Activated T-helper 1 cell treated with anti-CD3 and anti-CD28 coated beads, Interleukin-12 subunit alpha, Interleukin-12 subunit beta, Interleukin-2, Interleukin-4 antibody, amounts not matched to agents 30 ng/mL and 10 ng/mL and 1 ng/mL, durations not matched to agents 14 hours and 24 hours and 36 hours (primary cell): ENCODE measurements at regions not wholly inside any gene's neighbourhood (a gene's known extent, or its start where the extent isn't known, plus 50 kb on each side); places are given as distances from the start of the nearest gene placed in this dataset.

Experiments
- DNase-seq: peaks from one replicate; pipeline ENCODE4 v3.0.0; 2021; ENCODE audit warnings: low spot score
- H3K27ac Mint-ChIP-seq: one replicate; pipeline ENCODE4 v1.8.0; 2021; ENCODE audit warnings: mild to moderate bottlenecking, mixed read lengths
- H3K27me3 Mint-ChIP-seq: one replicate; pipeline ENCODE4 v1.8.0; 2022; ENCODE audit warnings: mild to moderate bottlenecking, moderate library complexity, mixed read lengths; ENCODE audit not compliant: insufficient read depth
- H3K36me3 Mint-ChIP-seq: one replicate; pipeline ENCODE4 v1.8.0; 2021; ENCODE audit warnings: low read depth, mixed read lengths
- H3K4me1 Mint-ChIP-seq: one replicate; pipeline ENCODE4 v1.8.0; 2021; ENCODE audit warnings: low read depth, mixed read lengths
- H3K4me3 Mint-ChIP-seq: one replicate; pipeline ENCODE4 v1.8.0; 2021; ENCODE audit warnings: mild to moderate bottlenecking, moderate library complexity, mixed read lengths
- H3K9me3 Mint-ChIP-seq: one replicate; pipeline ENCODE4 v1.8.0; 2021; ENCODE audit warnings: mixed read lengths
- intact Hi-C: fragments of 100-400 bp; cut with micrococcal nuclease; formaldehyde crosslinking; loops from one replicate; pipeline ENCODE4 v1.15.1; 2024

DNA sequence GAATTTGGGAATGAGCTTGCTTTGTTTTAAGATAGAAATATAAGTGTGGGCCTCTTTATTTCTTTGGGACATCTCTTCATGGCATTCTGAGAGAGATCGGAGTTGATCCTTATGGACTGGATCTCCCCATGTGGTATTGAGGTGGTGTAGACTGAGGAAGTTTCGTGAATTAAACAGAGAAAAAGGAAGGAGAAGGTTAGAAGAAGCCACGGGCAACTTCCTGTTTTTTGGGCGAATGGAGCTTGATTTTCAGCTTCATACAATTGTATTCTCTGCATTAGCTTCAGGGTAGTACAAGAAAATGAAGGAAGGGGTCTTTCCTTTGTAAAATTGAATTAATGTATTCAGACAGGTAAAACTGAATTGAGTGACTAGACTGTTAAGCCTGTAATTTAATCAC is 70.5 kb upstream of the HMHB1 start:
- H3K4me3 Mint-ChIP-seq = no peak overlapping the region
- no peak overlapping the region for H3K27ac Mint-ChIP-seq
- intact Hi-C loops = no loop called here
- H3K4me1 Mint-ChIP-seq = peaks cover 7% of the 10 kb centered on the region
- no peaks in the 10 kb centered on the region for H3K9me3 Mint-ChIP-seq
- H3K27me3 Mint-ChIP-seq = peaks cover 8% of the 10 kb centered on the region
- no peaks in the 10 kb centered on the region for H3K36me3 Mint-ChIP-seq
- DNase-seq = no peak

DNA sequence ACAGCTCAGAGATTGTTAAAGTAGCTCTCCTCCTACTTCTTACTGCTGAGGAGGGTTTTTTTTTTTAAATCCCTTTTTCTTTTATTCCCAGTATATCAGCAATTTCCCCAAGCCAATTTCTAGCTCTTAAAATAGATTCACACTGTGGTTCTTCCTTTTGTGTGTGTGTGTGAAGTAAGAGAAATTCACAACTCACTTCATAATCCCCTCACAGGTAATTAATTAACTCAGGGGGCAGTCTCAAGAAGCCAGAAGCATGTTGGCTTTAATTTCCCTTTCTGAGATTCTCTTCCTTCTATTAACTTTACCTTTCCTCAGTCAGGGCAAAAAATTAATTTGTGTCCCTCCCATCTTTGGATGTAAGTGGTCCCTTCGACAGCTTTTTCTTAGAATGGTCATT is 71.0 kb upstream of the HMHB1 start:
- DNase-seq = no peak
- no peak overlapping the region for H3K27ac Mint-ChIP-seq
- H3K9me3 Mint-ChIP-seq = no peaks in the 10 kb centered on the region
- no peaks in the 10 kb centered on the region for H3K36me3 Mint-ChIP-seq
- H3K4me3 Mint-ChIP-seq = no peak overlapping the region
- intact Hi-C loops = no loop called here
- peaks cover 8% of the 10 kb centered on the region for H3K27me3 Mint-ChIP-seq
- H3K4me1 Mint-ChIP-seq = peaks cover 7% of the 10 kb centered on the region

DNA sequence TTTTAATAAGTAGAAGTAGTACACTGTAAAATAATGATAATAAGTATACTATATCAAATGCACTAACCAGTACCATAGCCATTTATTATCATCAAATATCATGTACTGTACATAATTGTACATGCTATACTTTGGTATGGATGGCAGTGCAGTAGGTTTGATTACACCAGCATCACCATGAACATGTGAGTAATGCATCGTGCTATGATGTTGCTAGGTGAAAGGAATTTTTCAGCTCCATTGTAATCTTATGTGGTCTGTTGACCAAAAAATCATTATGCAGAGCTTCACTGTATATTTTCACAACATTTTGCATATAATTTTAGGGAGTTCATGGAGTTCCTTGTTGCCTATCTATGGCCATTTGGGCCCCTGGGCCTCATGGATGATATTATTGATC is 72.2 kb upstream of the HMHB1 start:
- Mint-ChIP-seq H3K9me3 (no peaks in the 10 kb centered on the region), H3K4me1 (peaks cover 7% of the 10 kb centered on the region), H3K27me3 (peaks cover 8% of the 10 kb centered on the region), H3K27ac (no peak overlapping the region), H3K36me3 (no peaks in the 10 kb centered on the region), H3K4me3 (no peak overlapping the region)
- intact Hi-C loops = no loop called here
- no peak for DNase-seq

DNA sequence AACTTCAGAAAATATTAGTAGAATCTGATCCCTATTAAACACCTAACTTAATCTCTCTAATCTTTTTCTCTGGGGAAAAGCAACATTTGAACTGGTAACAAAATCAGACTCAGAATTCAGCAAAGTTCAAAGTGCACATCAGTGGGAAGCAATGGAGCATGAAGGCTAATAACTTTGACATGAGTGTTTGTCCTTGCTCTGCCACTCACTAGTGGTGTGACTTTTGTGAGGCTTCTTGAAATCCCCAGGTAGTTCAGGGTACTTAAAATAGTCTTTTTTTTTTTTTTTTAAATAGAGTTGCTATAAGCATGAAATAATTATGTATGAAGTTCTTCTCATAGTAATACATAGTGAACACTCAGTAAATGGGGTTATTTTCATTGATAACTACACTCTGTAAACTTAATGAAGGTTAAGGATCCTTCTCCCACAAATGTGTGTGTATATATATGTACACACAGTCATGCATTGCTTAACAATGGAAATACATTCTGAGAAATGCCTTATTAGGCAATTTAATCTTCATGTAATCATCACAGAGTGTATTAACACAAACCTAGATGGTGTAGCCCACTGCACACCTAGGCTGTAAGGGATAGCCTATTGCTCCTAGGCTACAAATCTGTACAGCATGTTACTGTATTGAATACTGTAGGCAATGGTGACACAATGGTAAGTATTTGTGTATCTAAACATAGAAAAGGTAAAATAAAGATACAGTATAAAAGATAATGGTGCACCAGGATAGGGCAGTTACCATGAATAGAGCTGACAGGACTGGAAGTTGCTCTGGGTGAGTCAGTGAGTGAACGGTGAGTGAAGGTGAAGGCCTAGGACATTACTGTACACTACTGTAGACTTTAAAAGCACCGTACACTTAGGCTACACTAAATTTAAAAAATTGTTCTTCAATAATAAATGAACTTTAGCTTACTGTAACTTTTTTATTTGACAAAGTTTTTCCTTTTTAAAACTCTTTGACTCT is 73.3 kb upstream of the HMHB1 start:
- Mint-ChIP-seq H3K36me3 (no peaks in the 10 kb centered on the region), H3K9me3 (no peaks in the 10 kb centered on the region), H3K27me3 (peaks cover 6% of the 10 kb centered on the region), H3K4me1 (peaks cover 7% of the 10 kb centered on the region), H3K27ac (no peak overlapping the region), H3K4me3 (no peak overlapping the region)
- DNase-seq = no peak
- intact Hi-C loops = no loop called here

DNA sequence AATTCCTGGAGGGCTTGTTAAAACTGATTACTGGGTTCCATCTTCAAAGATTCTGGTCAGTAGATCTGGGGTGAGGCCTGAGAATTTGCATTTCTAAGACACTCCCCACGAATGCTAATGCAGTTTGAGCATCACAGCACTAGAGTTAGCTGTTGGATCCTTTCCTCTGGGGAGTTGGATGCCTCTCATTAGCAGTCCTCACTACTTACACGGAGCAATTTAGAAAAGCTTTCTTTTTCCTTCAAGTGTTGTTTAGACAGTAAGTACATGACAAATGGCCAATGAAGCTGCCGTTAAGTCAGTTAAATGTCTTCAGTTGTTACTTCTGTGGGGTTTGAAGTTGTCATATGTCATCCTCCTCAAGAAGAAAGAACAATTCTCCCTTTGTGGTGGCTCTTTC is 74.9 kb upstream of the HMHB1 start:
- peaks cover 7% of the 10 kb centered on the region for H3K4me1 Mint-ChIP-seq
- no peak overlapping the region for H3K4me3 Mint-ChIP-seq
- H3K27me3 Mint-ChIP-seq = peaks cover 8% of the 10 kb centered on the region
- no peaks in the 10 kb centered on the region for H3K9me3 Mint-ChIP-seq
- DNase-seq = no peak
- no peak overlapping the region for H3K27ac Mint-ChIP-seq
- H3K36me3 Mint-ChIP-seq = no peaks in the 10 kb centered on the region
- intact Hi-C loops = no loop called here

DNA sequence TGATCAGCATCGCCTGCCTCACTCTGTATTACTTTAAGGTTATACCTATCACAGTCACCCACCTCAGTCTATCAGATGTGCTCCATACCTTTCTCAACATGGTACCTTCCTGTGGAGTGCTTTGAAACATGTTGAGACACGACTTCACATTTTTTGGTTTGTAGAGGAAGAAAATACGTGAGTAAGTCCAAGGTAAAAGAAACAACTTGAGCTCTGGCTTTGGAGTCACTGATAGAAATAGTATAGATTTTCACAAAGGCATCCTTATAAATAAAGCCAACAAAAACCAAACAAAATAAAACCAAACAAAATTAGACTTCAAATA is 77.5 kb upstream of the HMHB1 start:
- Mint-ChIP-seq H3K4me1 (no peaks in the 10 kb centered on the region), H3K27ac (no peak overlapping the region), H3K36me3 (no peaks in the 10 kb centered on the region), H3K27me3 (peaks cover 8% of the 10 kb centered on the region), H3K4me3 (no peak overlapping the region), H3K9me3 (peaks cover under 1% of the 10 kb centered on the region)
- DNase-seq = no peak
- intact Hi-C loops = no loop called here

DNA sequence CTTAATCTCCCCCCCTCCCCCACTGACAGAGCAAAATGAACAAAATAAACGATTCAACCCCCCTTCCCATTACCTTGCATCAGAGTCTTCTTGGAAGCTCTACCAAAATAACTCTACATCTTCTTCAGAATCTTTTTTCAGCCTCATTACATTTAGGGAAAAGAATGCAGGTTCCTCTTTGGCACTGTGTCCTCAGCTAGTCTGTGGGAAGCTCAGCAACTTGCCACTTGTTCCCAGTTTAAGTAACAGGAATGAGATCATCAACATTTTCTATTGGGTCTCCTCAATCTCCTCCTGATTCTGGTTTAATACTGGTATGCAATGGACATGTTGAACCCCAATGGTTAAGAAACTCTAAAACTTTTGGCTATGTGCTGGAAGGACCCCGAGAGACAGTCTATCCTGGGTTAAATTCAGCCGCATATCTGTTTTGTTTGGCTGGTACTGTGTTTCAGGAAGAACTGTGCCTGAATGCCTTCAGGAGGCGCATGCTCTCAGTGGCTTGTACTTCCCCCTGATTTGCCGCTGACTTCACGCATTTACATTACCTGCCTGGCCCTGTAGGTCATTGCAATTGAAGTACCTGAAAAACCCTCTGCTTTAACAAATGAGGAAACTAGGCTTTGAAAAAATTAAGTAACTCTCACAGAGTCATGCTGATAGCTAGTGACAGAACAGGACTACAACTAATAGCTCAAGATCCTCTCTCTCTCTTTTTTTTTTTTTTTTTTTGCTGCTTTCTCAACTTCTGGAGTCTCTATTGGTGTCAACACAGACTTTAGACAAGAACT is 78.1 kb upstream of the HMHB1 start:
- Mint-ChIP-seq H3K9me3 (peaks cover 5% of the 10 kb centered on the region), H3K36me3 (no peaks in the 10 kb centered on the region), H3K4me3 (no peak overlapping the region), H3K4me1 (no peaks in the 10 kb centered on the region), H3K27ac (no peak overlapping the region), H3K27me3 (peaks cover 8% of the 10 kb centered on the region)
- no peak for DNase-seq
- intact Hi-C loops = no loop called here

DNA sequence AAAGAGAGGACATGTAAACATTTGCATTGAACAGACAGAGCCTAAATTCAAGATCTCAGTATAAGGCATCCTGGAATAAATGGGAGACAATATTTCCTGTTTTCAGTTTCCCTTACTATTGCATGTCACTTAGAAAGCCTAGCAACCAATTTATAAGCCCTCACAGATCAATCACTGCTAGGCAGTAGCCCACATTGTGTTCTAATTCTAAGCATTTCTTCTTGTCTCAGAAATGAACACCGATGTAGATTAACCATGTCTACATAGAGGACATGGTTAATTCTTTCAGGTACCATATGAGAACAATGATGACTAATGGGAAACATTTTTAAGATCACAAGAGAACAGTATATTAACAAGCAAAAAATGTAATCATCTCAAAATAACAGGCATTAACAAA is 79.6 kb upstream of the HMHB1 start:
- peaks cover 5% of the 10 kb centered on the region for H3K9me3 Mint-ChIP-seq
- no peak overlapping the region for H3K4me3 Mint-ChIP-seq
- peaks cover 5% of the 10 kb centered on the region for H3K27me3 Mint-ChIP-seq
- no peaks in the 10 kb centered on the region for H3K4me1 Mint-ChIP-seq
- H3K27ac Mint-ChIP-seq = no peak overlapping the region
- H3K36me3 Mint-ChIP-seq = no peaks in the 10 kb centered on the region
- no peak for DNase-seq
- intact Hi-C loops = no loop called here

DNA sequence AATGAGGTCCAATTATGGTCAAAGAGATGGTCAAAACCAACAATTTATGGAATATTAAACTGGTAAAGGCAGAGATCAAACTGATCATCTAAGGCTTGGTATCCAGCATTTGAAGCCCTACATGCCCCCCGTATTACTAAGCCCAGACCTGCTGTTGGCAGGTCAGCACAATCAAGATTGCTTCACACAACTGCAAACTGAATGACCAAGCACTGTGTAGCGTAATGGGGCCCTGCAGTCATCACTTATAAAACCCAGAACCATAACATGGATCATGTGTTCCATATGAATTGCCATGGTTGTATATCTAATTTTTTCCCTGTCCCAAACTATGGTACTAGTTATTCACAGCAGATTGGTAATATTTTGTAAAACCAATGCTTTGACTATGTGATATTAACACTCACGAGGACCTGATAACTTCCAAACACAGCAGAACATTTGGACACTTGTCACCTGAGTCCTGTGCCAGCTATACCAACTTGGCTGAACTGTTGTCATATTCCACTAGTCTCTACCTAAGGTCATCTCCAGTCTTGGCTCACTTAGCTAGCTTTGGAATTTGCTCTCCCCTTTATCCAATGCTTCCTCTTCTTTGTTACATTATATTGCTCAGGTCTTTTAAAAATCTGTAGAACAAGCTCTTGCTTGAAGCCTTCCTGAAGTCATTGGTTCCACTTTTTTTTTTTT is 81.7 kb upstream of the HMHB1 start:
- DNase-seq = no peak
- Mint-ChIP-seq H3K27ac (no peak overlapping the region), H3K27me3 (peaks cover 3% of the 10 kb centered on the region), H3K36me3 (peaks cover 2% of the 10 kb centered on the region), H3K9me3 (peaks cover 11% of the 10 kb centered on the region), H3K4me1 (no peaks in the 10 kb centered on the region), H3K4me3 (no peak overlapping the region)
- intact Hi-C loops = no loop called here

DNA sequence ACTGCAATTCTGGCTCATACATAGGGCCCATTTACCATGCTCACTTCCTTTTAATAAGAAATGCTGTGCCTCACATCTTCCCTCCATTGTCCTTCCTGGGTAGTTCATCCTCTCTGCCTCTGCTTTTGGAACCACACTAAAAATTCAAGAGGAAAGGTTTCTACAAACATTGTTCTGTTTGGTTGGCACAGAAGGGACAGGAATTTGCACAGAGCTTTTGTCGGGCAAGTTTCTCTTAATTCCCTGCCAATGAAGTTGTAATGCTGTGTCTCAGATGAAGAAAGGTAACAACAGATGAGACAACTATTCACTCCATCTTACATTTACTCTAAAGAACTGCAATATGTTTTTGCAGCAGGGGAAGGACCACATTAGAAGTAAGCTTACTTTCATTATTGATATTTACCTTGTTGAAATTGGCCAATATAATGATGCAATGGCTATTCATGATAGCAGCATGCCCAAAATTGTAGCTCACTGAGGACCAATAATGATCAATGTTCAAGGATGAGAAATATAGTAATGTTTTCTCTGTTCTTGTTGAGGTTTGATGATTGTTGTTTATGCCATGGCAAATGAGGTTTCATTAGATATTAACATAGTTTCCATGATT is 82.5 kb upstream of the HMHB1 start:
- Mint-ChIP-seq H3K4me3 (no peak overlapping the region), H3K36me3 (peaks cover 2% of the 10 kb centered on the region), H3K27ac (no peak overlapping the region), H3K9me3 (peaks cover 19% of the 10 kb centered on the region), H3K4me1 (no peaks in the 10 kb centered on the region), H3K27me3 (peaks cover 3% of the 10 kb centered on the region)
- DNase-seq = no peak
- intact Hi-C loops = no loop called here

DNA sequence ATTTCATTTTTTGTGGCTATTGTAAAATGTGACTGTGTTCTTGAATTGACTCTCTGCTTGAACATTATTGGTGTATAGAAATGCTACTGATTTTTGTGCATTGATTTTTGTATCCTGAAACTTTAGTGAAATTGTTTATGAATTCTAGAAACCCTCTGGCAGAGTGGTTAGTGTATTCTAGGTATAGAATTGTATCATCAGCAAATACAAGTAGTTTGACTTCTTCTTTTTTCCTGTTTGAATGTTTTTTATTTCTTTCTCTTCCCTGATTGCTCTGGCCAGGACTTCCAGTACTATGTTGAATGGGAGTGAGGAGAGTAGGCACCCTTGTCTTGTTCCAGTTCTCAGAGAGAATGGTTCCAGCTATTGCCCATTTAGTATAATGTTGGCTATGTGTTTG is 88.8 kb upstream of the HMHB1 start:
- Mint-ChIP-seq H3K27me3 (peaks cover 6% of the 10 kb centered on the region), H3K36me3 (peaks cover 2% of the 10 kb centered on the region), H3K4me1 (no peaks in the 10 kb centered on the region), H3K4me3 (no peak overlapping the region), H3K27ac (no peak overlapping the region), H3K9me3 (peaks cover 34% of the 10 kb centered on the region)
- DNase-seq = no peak
- intact Hi-C loops = no loop called here

DNA sequence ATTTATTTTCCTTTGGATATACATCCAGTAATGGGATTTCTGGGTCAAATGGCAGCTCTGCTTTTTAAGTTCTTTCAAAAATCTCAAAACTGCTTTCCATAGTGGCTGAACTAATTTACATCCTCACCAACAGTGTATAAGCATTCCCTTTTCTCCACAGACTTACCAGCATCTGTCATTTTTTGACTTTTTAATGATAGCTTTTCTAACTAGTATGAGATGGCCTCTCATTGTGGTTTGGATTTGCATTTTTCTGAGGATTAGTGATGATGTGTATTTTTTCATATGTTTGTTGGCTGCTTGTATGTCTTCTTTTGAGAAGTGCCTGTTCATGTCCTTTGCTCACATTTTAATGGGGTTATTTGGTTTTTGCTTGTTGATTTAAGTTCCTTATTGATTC is 90.0 kb upstream of the HMHB1 start:
- peaks cover 2% of the 10 kb centered on the region for H3K36me3 Mint-ChIP-seq
- H3K27me3 Mint-ChIP-seq = peaks cover 6% of the 10 kb centered on the region
- no peaks in the 10 kb centered on the region for H3K4me1 Mint-ChIP-seq
- intact Hi-C loops = no loop called here
- peaks cover 34% of the 10 kb centered on the region for H3K9me3 Mint-ChIP-seq
- DNase-seq = no peak
- no peak overlapping the region for H3K4me3 Mint-ChIP-seq
- no peak overlapping the region for H3K27ac Mint-ChIP-seq
